Neutrophil (primary cell): ENCODE measurements at regions not wholly inside any gene's neighbourhood (a gene's known extent, or its start where the extent isn't known, plus 50 kb on each side); places are given as distances from the start of the nearest gene placed in this dataset.

Experiments
- H3K27ac ChIP-seq: fragments of 200-600 bp; sonication (generic); 2 replicates; pipeline ENCODE4 v1.5.1; 2016; ENCODE audit warnings: mild to moderate bottlenecking, moderate library complexity
- H3K27me3 ChIP-seq: fragments of 200-600 bp; sonication (generic); 2 replicates; pipeline ENCODE4 v1.6.0; 2016; ENCODE audit warnings: mild to moderate bottlenecking
- H3K36me3 ChIP-seq: fragments of 200-600 bp; sonication (generic); 2 replicates; pipeline ENCODE4 v1.5.1; 2017
- H3K4me1 ChIP-seq, 2 experiments: fragments of 200-600 bp in 1 of 2; sonication (generic) in 1 of 2; 1 replicate in 1 of 2; 2 replicates in 1 of 2; pipeline versions ENCODE4 v1.5.1 to v1.6.1; 2013 to 2016; ENCODE audit warnings: low read depth in 1 of 2, low read length in 1 of 2, mild to moderate bottlenecking in 1 of 2, moderate library complexity in 1 of 2; ENCODE audit not compliant: control insufficient read depth in 1 of 2, insufficient read depth in 1 of 2
- H3K4me3 ChIP-seq, 2 experiments: fragments of 200-600 bp in 1 of 2; sonication (generic) in 1 of 2; 1 replicate in 1 of 2; 2 replicates in 1 of 2; pipeline ENCODE4 v1.5.1; 2013 to 2016; ENCODE audit warnings: low read depth in 1 of 2, low read length in 1 of 2, mild to moderate bottlenecking in 1 of 2, moderate library complexity in 1 of 2
- H3K9me3 ChIP-seq: fragments of 200-600 bp; sonication (generic); 2 replicates; pipeline ENCODE4 v1.5.1; 2016
- TF ChIP-seq, protein P1 (sequence below): fragments of 200-600 bp; sonication (generic); IDR thresholded peaks from 2 replicates; pipeline ENCODE4 v1.5.1; 2016; ENCODE audit warnings: antibody characterized with exemption

DNA sequence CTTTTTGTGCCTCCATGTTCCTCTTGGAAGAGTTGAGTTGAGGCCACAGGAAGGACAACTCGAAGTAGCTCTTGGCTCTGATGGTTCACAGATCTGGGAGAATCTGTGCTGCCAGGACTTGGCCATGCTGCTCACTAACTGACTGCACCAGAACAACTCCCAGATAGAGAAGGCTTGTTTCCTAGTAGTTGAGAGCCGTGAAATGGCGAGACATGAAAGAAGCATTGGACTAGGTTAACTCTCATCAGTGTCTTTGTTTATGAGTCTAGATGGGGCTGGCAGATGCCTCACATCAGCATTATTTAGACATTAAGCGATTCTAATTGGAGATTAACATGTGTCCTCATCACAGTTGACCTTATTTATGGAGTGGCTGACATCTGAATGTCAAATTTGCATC, 92.9 kb upstream of the AGBL1 start:
- Histone ChIP-seq H3K9me3 (no peaks in the 10 kb centered on the region), H3K27ac (no peak overlapping the region), H3K36me3 (no peaks in the 10 kb centered on the region), H3K4me1 (peaks cover 0 to 13% of the 10 kb centered on the region in 2 experiments), H3K4me3 (no peak overlapping the region), H3K27me3 (no peaks in the 10 kb centered on the region)
- TF ChIP-seq, protein P1, sequence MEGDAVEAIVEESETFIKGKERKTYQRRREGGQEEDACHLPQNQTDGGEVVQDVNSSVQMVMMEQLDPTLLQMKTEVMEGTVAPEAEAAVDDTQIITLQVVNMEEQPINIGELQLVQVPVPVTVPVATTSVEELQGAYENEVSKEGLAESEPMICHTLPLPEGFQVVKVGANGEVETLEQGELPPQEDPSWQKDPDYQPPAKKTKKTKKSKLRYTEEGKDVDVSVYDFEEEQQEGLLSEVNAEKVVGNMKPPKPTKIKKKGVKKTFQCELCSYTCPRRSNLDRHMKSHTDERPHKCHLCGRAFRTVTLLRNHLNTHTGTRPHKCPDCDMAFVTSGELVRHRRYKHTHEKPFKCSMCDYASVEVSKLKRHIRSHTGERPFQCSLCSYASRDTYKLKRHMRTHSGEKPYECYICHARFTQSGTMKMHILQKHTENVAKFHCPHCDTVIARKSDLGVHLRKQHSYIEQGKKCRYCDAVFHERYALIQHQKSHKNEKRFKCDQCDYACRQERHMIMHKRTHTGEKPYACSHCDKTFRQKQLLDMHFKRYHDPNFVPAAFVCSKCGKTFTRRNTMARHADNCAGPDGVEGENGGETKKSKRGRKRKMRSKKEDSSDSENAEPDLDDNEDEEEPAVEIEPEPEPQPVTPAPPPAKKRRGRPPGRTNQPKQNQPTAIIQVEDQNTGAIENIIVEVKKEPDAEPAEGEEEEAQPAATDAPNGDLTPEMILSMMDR, result no peak

DNA sequence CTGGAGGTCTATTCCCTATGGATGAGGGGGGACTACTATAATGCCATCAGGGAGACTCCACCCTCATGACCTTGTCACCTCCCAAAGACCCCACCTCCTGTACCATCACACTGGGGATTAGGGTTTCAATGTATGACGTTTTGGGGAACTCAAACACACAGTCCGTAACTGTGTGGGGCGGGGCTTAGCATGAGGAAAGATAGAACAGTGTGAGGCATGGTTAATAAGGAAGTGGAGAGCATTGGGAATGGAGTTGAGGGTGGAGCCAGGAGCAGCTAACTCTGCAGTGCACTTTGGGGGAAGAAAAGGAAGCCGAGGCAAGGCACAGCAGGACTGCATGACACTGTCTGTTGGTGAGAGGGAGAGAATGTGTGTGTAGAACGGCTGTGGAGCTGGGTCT, 90.9 kb upstream of the AGBL1 start:
- H3K4me1 ChIP-seq, result peaks cover 0 to 1% of the 10 kb centered on the region in 2 experiments
- TF ChIP-seq, protein P1, result no peak
- H3K27me3 ChIP-seq, result no peaks in the 10 kb centered on the region
- no peaks in the 10 kb centered on the region for H3K9me3 ChIP-seq
- H3K36me3 ChIP-seq, result no peaks in the 10 kb centered on the region
- no peak overlapping the region for H3K27ac ChIP-seq
- H3K4me3 ChIP-seq, result no peak overlapping the region

DNA sequence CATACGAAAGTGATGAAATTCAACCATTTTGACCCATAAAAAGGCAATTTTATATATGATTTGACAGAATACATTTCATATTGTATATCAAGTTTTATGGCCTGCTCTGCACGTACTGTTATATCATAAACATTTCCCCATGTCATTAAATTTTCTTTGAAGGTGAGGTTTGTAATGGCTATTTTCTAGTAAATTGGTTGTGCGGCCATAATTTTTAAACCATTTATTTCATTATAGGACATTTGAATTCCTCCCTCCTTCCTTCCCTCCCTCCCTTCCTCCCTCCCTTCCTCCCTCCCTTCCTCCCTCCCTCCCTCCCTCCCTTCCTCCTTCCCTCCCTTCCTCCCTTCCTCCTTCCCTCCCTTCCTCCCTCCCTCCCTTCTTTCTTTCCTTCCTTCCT, 87.4 kb upstream of the AGBL1 start:
- Histone ChIP-seq H3K4me1 (no peaks in the 10 kb centered on the region), H3K27me3 (no peaks in the 10 kb centered on the region), H3K36me3 (no peaks in the 10 kb centered on the region), H3K27ac (no peak overlapping the region), H3K4me3 (no peak overlapping the region), H3K9me3 (no peaks in the 10 kb centered on the region)
- TF ChIP-seq, protein P1, result no peak

DNA sequence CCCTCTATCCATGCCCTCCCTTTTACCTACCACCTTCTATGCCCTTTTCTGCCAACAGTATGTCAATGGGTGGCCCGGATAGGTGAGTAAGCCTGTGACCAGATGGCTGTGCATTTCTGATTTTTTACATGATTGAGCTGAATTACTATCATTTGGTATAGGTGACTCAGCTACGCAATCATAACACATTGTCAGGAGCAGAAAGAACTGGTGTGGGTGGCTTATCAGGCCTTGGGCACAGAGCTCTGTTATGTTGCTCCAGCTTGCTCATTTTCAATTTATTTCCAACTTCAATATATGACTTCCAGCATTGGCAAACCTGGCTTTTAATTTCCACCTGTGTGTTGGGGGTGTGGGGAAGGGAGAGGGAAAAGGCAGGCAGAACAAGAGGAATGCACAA, 86.6 kb upstream of the AGBL1 start:
- no peaks in the 10 kb centered on the region for H3K4me1 ChIP-seq
- no peaks in the 10 kb centered on the region for H3K36me3 ChIP-seq
- no peak overlapping the region for H3K4me3 ChIP-seq
- TF ChIP-seq, protein P1, result no peak
- no peak overlapping the region for H3K27ac ChIP-seq
- no peaks in the 10 kb centered on the region for H3K27me3 ChIP-seq
- H3K9me3 ChIP-seq, result no peaks in the 10 kb centered on the region

DNA sequence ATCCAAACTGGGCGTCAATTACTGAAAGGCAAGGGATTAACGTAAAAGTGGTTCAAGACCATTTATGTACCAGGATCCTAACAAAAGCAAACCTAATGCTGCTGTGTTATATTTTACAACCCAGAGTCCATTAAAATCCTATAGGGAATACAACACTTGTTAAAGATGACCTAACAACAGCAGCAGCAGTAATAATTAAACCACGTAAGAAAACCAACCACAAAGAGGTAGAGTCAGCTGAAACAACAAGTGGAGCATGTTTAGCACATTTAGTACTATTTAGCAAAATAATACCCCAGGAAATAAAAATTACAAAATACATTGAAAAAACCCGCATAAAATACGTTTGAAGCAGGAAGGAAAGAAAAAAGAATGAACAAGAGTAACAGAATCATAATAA, 82.1 kb upstream of the AGBL1 start:
- no peaks in the 10 kb centered on the region for H3K4me1 ChIP-seq
- peaks cover 19% of the 10 kb centered on the region for H3K27me3 ChIP-seq
- no peaks in the 10 kb centered on the region for H3K36me3 ChIP-seq
- H3K9me3 ChIP-seq, result no peaks in the 10 kb centered on the region
- H3K4me3 ChIP-seq, result no peak overlapping the region
- no peak overlapping the region for H3K27ac ChIP-seq
- TF ChIP-seq, protein P1, result no peak

DNA sequence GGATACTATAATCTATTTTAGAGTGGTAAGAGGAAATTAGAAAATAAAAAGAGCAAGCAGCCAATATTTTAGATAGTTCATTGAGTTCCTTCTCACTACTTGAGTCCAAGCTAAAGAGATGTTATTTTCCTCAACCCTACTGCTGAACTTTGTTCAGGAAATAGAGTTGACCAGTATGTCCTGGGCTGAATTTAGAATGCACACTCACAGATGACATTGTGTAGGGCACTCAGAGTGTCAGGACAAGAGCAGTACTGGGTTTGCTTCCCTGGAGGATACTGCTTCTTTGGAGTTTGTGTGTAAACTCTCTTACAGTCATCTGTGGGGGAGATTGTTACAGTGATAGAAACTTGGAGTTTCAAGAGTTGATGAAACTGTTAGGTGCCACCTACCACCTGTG, 80.0 kb upstream of the AGBL1 start:
- Histone ChIP-seq H3K4me3 (no peak overlapping the region), H3K4me1 (no peaks in the 10 kb centered on the region), H3K27ac (no peak overlapping the region), H3K9me3 (no peaks in the 10 kb centered on the region), H3K27me3 (peaks cover 22% of the 10 kb centered on the region), H3K36me3 (no peaks in the 10 kb centered on the region)
- TF ChIP-seq, protein P1, result no peak
